Colonic mucosa (tissue), 4 donors: ENCODE measurements at regions not wholly inside any gene's neighbourhood (a gene's known extent, or its start where the extent isn't known, plus 50 kb on each side); places are given as distances from the start of the nearest gene placed in this dataset.

ENCODE experiments used
- DNase-seq: peaks from one replicate; pipeline ENCODE4 v3.0.0-alpha.2; 2020
- H3K27ac ChIP-seq: fragments of 200-600 bp; one replicate; pipeline ENCODE4 v1.8.0; 2021
- H3K27me3 ChIP-seq: fragments of 200-600 bp; one replicate; pipeline ENCODE4 v1.8.0; 2021
- H3K36me3 ChIP-seq: fragments of 200-600 bp; one replicate; pipeline ENCODE4 v1.8.0; 2021
- H3K4me1 ChIP-seq: fragments of 200-600 bp; one replicate; pipeline ENCODE4 v1.8.0; 2021; ENCODE audit warnings: mild to moderate bottlenecking
- H3K4me3 ChIP-seq: fragments of 200-600 bp; one replicate; pipeline ENCODE4 v1.8.0; 2021
- H3K9ac ChIP-seq, 2 donors: one replicate each; pipeline ENCODE4 v1.7.0; 2013; ENCODE audit warnings: control low read depth in 2 of 2, low read depth in 2 of 2, low read length in 2 of 2
- H3K9me3 ChIP-seq: fragments of 200-600 bp; one replicate; pipeline ENCODE4 v1.8.0; 2021
- intact Hi-C: fragments of 100-400 bp; cut with DNase I; formaldehyde crosslinking; loops from one replicate; pipeline ENCODE4 v1.14.1; 2022
- TF ChIP-seq, protein P1 (sequence below): fragments of 200-600 bp; IDR thresholded peaks from one replicate; pipeline ENCODE4 v1.8.0; 2022; ENCODE audit warnings: antibody characterized with exemption, mild to moderate bottlenecking
- donor health status: healthy.
- donor health status: DM: no; HTN: no; CAD: no.
- donor health status: DM: no; HTN: no; CAD: no.

DNA sequence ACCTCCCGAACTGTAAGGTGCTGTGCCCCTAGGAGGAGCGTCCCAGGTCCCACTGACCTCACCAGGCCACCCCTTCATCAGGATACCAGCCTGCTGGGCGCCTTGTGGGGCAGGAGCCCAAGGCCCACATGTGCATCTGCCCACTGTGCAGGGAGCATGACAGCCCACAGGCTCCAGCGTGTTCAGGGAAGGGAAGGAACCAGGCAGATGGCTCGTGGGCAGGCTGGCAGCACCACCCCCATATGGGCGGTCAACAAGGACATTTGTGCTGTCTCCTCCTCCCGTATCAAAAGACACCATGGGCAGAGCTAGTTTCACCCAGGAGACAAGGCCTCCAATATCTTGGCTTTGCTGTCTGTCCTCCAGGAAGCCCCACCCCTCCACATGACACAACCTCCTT lies 85.5 kb upstream of the PPP1R26 start:
- H3K36me3 ChIP-seq = no peaks in the 10 kb centered on the region
- H3K27ac ChIP-seq = no peak overlapping the region
- intact Hi-C loops = no loop called here
- TF ChIP-seq, protein P1, sequence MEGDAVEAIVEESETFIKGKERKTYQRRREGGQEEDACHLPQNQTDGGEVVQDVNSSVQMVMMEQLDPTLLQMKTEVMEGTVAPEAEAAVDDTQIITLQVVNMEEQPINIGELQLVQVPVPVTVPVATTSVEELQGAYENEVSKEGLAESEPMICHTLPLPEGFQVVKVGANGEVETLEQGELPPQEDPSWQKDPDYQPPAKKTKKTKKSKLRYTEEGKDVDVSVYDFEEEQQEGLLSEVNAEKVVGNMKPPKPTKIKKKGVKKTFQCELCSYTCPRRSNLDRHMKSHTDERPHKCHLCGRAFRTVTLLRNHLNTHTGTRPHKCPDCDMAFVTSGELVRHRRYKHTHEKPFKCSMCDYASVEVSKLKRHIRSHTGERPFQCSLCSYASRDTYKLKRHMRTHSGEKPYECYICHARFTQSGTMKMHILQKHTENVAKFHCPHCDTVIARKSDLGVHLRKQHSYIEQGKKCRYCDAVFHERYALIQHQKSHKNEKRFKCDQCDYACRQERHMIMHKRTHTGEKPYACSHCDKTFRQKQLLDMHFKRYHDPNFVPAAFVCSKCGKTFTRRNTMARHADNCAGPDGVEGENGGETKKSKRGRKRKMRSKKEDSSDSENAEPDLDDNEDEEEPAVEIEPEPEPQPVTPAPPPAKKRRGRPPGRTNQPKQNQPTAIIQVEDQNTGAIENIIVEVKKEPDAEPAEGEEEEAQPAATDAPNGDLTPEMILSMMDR = no peak
- H3K27me3 ChIP-seq = no peaks in the 10 kb centered on the region
- H3K9ac ChIP-seq = no peak overlapping the region
- H3K4me1 ChIP-seq = no peaks in the 10 kb centered on the region
- DNase-seq = no peak
- H3K4me3 ChIP-seq = no peak overlapping the region
- no peaks in the 10 kb centered on the region for H3K9me3 ChIP-seq

DNA sequence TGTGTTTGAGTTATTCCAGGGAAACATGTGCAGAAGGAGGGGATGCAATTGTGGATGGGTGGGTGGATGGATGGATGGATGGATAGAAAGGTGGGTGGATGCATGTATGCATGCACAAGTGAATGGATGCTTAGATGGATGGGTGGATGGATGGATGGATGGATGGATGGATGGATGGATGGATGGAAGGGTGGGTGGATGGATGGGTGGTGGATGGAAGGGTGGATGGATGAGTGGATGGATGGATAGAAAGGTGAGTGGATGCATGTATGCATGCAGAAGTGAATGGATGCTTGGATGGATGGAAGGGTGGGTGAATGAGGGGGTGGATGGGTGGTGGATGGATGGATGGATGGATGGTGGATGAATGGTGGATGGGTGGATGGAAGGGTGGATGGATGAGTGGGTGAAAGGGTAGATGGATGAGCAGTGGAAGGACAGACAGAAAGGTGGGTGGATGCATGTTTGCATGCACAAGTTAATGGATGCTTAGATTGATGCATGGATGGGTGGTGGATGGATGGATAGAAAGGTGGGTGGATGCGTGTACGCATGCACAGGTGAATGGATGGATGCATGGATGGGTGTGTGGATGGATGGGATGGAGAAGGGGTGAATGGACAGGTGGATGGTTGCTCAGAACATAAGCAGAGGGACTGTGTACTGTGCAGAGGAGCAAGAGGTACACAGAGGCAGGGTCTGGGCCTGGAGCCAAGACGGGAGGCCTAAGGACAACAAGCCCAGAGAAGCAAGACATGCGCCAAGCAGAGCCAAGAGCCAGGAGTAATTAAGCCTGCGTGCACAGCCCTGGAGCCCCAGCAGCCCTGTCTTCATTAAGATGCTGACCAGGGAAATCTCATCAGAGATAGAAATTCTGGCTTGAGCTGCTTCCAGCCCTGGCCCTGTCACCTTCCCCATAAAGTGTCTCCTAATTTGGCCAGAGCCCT lies 84.6 kb upstream of the PPP1R26 start:
- TF ChIP-seq, protein P1 = no peak
- Histone ChIP-seq H3K27me3 (no peaks in the 10 kb centered on the region), H3K27ac (no peak overlapping the region), H3K4me1 (no peaks in the 10 kb centered on the region), H3K9ac (no peak overlapping the region), H3K4me3 (no peak overlapping the region), H3K9me3 (no peaks in the 10 kb centered on the region), H3K36me3 (no peaks in the 10 kb centered on the region)
- intact Hi-C loops = no loop called here
- DNase-seq = no peak

DNA sequence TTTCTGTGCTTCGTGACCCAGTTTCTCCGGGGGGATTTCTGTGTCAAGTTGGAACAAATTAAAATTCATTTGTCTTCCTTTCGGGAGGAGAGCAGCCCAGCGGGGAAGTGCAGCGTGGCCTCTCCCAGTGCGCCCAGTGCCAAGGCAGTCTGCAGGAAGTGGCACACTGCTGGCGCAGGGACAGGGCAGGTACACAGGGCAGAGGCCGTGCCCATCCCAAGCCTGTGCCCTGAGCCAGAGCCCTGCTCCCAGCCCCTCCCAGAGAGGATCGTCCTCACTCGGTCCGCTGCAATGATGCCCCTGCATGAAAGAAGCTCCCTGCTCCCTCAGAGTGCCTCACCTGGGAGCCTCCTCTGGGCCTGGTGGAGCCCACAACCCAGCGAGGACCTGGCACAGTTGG lies 82.4 kb upstream of the PPP1R26 start:
- H3K36me3 ChIP-seq = no peaks in the 10 kb centered on the region
- DNase-seq = no peak
- H3K4me3 ChIP-seq = no peak overlapping the region
- TF ChIP-seq, protein P1 = no peak
- intact Hi-C loops = no loop called here
- no peaks in the 10 kb centered on the region for H3K9me3 ChIP-seq
- H3K9ac ChIP-seq = no peak overlapping the region
- no peak overlapping the region for H3K27ac ChIP-seq
- H3K4me1 ChIP-seq = no peaks in the 10 kb centered on the region
- no peaks in the 10 kb centered on the region for H3K27me3 ChIP-seq

DNA sequence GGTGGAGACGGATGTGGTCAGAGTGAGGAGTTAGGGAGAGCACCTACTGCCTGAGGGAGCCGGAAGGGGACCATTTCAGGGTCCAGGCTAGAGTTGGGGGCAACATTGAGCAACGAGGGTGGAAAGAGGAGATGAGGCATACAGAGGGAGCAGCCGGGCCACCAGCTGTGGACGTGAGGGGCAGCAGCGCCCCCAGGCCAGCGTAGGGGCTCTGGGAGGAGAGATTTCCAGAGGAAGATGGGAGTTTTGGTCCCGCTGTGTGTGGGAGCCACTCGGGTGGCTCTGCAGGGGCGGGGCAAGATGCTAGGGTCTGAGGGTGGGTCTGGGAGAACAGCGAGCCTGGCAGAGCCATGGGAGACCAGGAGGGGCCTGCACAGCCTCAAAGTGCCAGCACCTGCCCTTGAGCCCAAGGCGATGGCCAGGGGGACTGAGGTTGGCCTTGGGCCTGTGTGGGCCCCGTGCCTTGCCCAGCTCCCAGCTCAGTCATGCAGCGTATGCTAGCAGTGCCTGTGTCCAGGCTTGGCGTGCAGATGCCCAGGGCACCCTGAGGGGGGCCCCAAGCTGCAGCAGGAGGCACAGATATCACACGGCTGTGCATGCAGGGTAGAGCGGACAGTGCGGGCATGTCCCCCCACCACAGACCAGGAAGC lies 80.5 kb upstream of the PPP1R26 start:
- intact Hi-C loops = no loop called here

DNA sequence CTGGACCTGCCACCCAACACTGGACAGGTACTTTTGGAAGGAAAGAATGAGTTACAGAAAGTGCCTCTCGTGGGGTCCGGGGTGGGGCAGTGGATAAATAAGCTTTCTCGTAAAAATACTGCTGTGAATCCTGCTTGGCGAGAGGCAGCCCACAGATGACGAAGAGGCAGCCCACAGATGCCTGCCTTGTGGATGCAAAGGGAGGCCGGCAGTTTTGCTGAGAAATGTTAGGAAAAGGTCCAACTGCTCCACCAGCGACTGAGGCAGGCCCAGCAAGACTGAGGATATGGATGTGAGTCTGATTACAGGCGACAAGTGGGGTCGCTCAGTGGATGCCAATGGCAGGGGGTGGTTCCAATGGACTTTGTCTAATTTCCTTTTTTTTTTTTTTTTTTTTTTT lies 79.1 kb upstream of the PPP1R26 start:
- intact Hi-C loops = no loop called here
- no peak for DNase-seq
- Histone ChIP-seq H3K27me3 (no peaks in the 10 kb centered on the region), H3K27ac (no peak overlapping the region), H3K9ac (no peak overlapping the region), H3K4me3 (no peak overlapping the region), H3K4me1 (no peaks in the 10 kb centered on the region), H3K9me3 (no peaks in the 10 kb centered on the region), H3K36me3 (no peaks in the 10 kb centered on the region)
- TF ChIP-seq, protein P1 = no peak

More for the DNA sequence above, 80.5 kb upstream of the PPP1R26 start:
- Histone ChIP-seq H3K36me3 (no peaks in the 10 kb centered on the region), H3K27me3 (no peaks in the 10 kb centered on the region), H3K4me3 (no peak overlapping the region), H3K9me3 (no peaks in the 10 kb centered on the region), H3K9ac (no peak overlapping the region), H3K4me1 (no peaks in the 10 kb centered on the region), H3K27ac (no peak overlapping the region)
- TF ChIP-seq, protein P1 = no peak
- DNase-seq = no peak
